ENCODE measurements at regions not wholly inside any gene's neighbourhood (a gene's known extent, or its start where the extent isn't known, plus 50 kb on each side); places are given as distances from the start of the nearest gene placed in this dataset.

DNA sequence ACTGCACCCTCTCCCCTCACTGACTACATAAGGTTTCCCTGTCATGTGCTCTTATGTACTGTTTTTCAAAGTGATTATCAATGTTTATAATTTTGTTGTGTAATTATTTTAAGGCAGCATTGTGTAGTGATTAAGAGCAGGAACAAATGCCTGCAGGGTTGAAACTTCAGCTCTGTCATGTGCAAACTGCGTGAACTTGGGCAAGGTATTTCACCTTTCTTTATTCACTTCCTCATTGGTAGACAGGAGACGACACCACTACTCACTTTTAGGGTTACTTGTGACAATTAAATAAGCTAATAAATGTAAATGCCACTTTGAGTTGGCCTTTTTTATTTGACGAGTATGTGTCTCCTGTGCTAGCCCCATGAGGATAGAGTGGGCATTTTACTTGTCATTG lies 86.5 kb upstream of the E2F8 start (continued):
- TF ChIP-seq KLF13 (tag; IDR thresholded peaks at IDR 0.05; ENCODE audit: borderline replicate concordance, low read depth) = no peak

- POLR2A ChIA-PET = no interaction called here
- Histone ChIP-seq H3K4me1 (replicated peaks in 1 of 2; ENCODE audit: control insufficient read depth in 2 of 2, insufficient read depth in 2 of 2, low read length in 2 of 2) (no peaks in the 10 kb centered on the region), H3K4me3 (no peak overlapping the region), H3K27me3 (ENCODE audit: control insufficient read depth in 2 of 2, insufficient read depth in 2 of 2, low read length in 2 of 2) (peaks cover 0 to 6% of the 10 kb centered on the region in 2 experiments; a peak in 1 of 5 replicates), H3K9me3 (replicated peaks; ENCODE audit: control insufficient read depth, insufficient read depth, low read depth, low read length) (no peaks in the 10 kb centered on the region), H4K20me1 (replicated peaks; ENCODE audit: control insufficient read depth, insufficient read depth, low read length) (no peaks in the 10 kb centered on the region), H3K27ac (ENCODE audit: extremely low read depth, low read depth, low read length) (no peak overlapping the region), H3K79me2 (ENCODE audit: control insufficient read depth, insufficient read depth, low read length) (no peaks in the 10 kb centered on the region), H2AFZ (ENCODE audit: low read depth, low read length) (no peak overlapping the region), H3K4me2 (ENCODE audit: insufficient read depth, low read length) (no peak overlapping the region), H3K9me1 (ENCODE audit: control insufficient read depth, insufficient read depth, low read length) (no peaks in the 10 kb centered on the region), H3K36me3 (ENCODE audit: control insufficient read depth, insufficient read depth, low read length) (no peaks in the 10 kb centered on the region), H3K9ac (ENCODE audit: insufficient read depth in 1 of 2, low read depth in 2 of 2, low read length in 2 of 2) (no peak overlapping the region)
- CTCF ChIA-PET (ENCODE audit: low intra/inter-chr PET ratio) = no interaction called here
- WGBS (ENCODE audit: insufficient coverage, low coverage, missing lambda C conversion rate) = 6% methylated on average over 1 of the region's 1 CpG
- no TSS peak for BruUV-seq (replicated peaks)
- FAIRE-seq (no peak), DNase-seq (ENCODE audit: extremely low read depth in 1 of 4, low spot score in 3 of 4) (no peak), ATAC-seq (no peak)
- TF ChIP-seq EWSR1 (IDR thresholded peaks at IDR 0.05; ENCODE audit: borderline replicate concordance, low read depth, partially characterized antibody) = no peak
- peak in 1 of 2 experiments; percentile 32; a peak in 2 of 4 replicates for TF ChIP-seq RAD21 (CRISPR knock-in tag; conservative IDR thresholded peaks at IDR 0.05 in 1 of 2, IDR thresholded peaks at IDR 0.05 in 1 of 2)
- no peak for TF ChIP-seq MEF2D (tag; conservative IDR thresholded peaks at IDR 0.05; ENCODE audit: low read depth)
- TF ChIP-seq, protein P1, sequence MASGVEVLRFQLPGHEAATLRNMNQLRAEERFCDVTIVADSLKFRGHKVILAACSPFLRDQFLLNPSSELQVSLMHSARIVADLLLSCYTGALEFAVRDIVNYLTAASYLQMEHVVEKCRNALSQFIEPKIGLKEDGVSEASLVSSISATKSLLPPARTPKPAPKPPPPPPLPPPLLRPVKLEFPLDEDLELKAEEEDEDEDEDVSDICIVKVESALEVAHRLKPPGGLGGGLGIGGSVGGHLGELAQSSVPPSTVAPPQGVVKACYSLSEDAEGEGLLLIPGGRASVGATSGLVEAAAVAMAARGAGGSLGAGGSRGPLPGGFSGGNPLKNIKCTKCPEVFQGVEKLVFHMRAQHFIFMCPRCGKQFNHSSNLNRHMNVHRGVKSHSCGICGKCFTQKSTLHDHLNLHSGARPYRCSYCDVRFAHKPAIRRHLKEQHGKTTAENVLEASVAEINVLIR (CRISPR knock-in tag; IDR thresholded peaks at IDR 0.05) = no peak
- TF ChIP-seq NR1H2 (CRISPR knock-in tag; IDR thresholded peaks at IDR 0.05) = no peak
- TF ChIP-seq, protein P2, sequence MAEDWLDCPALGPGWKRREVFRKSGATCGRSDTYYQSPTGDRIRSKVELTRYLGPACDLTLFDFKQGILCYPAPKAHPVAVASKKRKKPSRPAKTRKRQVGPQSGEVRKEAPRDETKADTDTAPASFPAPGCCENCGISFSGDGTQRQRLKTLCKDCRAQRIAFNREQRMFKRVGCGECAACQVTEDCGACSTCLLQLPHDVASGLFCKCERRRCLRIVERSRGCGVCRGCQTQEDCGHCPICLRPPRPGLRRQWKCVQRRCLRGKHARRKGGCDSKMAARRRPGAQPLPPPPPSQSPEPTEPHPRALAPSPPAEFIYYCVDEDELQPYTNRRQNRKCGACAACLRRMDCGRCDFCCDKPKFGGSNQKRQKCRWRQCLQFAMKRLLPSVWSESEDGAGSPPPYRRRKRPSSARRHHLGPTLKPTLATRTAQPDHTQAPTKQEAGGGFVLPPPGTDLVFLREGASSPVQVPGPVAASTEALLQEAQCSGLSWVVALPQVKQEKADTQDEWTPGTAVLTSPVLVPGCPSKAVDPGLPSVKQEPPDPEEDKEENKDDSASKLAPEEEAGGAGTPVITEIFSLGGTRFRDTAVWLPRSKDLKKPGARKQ (CRISPR knock-in tag; IDR thresholded peaks at IDR 0.05) = no peak
- TF ChIP-seq DACH1 (IDR thresholded peaks at IDR 0.05; ENCODE audit: partially characterized antibody) = no peak
- no peak for TF ChIP-seq NELFE (IDR thresholded peaks at IDR 0.05; ENCODE audit: insufficient read depth, insufficient read length)
- no peak for TF ChIP-seq RUNX1 (IDR thresholded peaks at IDR 0.05; ENCODE audit: low read depth)
- no peak for TF ChIP-seq ESRRB (CRISPR knock-in tag; IDR thresholded peaks at IDR 0.05; ENCODE audit: borderline replicate concordance)
- peak in 1 of 3 experiments; percentile 38; a peak in 2 of 6 replicates for TF ChIP-seq CTCF (IDR thresholded peaks at IDR 0.05 in 2 of 3, conservative IDR thresholded peaks at IDR 0.05 in 1 of 3; ENCODE audit: insufficient read depth in 2 of 3, low read depth in 1 of 3, low read length in 3 of 3)
- TF ChIP-seq ZBTB8A (IDR thresholded peaks at IDR 0.05; ENCODE audit: partially characterized antibody) = no peak
- no peak for TF ChIP-seq XRCC4 (IDR thresholded peaks at IDR 0.05; ENCODE audit: extremely low read depth, insufficient read depth, insufficient read length)
- TF ChIP-seq NFIC (IDR thresholded peaks at IDR 0.05) = no peak
- TF ChIP-seq SPI1 (IDR thresholded peaks at IDR 0.05; ENCODE audit: borderline replicate concordance, low read depth, low read length) = no peak
- intact Hi-C loops (cut with micrococcal nuclease) (loop anchor here (5.0 kb wide), 1 partner anchor 226 kb away; no protein-coding TSS in a partner anchor), in situ Hi-C loops (cut with MboI) (no loop called here)
Observed at GRCh38 chr11:19326499-19326898, 85.8 kb upstream of the E2F8 start.
